GM12878 (cell line): ENCODE measurements at regions not wholly inside any gene's neighbourhood (a gene's known extent, or its start where the extent isn't known, plus 50 kb on each side); places are given as distances from the start of the nearest gene placed in this dataset.

ENCODE experiments used
- ATAC-seq: fragments of 200-7000 bp; cut with Tn5 transposase; 3 replicates; pipeline ENCODE4 v1.9.1; 2020; ENCODE audit warnings: mild to moderate bottlenecking, moderate library complexity
- BruUV-seq: library from RNA; stranded (reverse); fragments of 400-500 nt; replicated peaks from 2 replicates; lab custom pipeline; 2021; lab: Mats Ljungman, UMichigan
- CTCF ChIA-PET: fragments of 300-600 bp; sonication (Branson Sonifier 250); formaldehyde crosslinking; extraction: SDS; loops from one replicate; lab custom pipeline; 2021; ENCODE audit warnings: inconsistent platforms; lab: Yijun Ruan, JAX
- POLR2A ChIA-PET: fragments of 350-600 bp; formaldehyde crosslinking; extraction: SDS; loops from one replicate; lab custom pipeline; 2021; ENCODE audit warnings: inconsistent platforms; lab: Charles Lee
- RAD21 ChIA-PET: fragments of 300-600 bp; sonication (Branson Sonifier 250); formaldehyde crosslinking; loops from one replicate; lab custom pipeline; 2023; ENCODE audit warnings: antibody characterized with exemption; ENCODE audit not compliant: unreplicated experiment; lab: Charles Lee
- SMC1A ChIA-PET: fragments of 300-600 bp; sonication (Branson Sonifier 250); formaldehyde crosslinking; loops from one replicate; lab custom pipeline; 2023; ENCODE audit not compliant: unreplicated experiment, uncharacterized antibody; lab: Charles Lee
- DNase-seq: peaks from one replicate; pipeline ENCODE4 v3.0.0-alpha.2; 2011; ENCODE audit warnings: low read depth, low spot score
- FAIRE-seq: peaks from 3 replicates; lab custom pipeline; 2011; peaks lifted over from hg19 to GRCh38; lab: Jason Lieb, UNC
- H2AFZ ChIP-seq: 2 replicates; pipeline ENCODE4 v1.6.0; 2011; ENCODE audit warnings: low read depth, low read length, control low read depth; ENCODE audit not compliant: control insufficient read depth
- H3K27ac ChIP-seq: 2 replicates; pipeline ENCODE4 v1.5.1; 2011; ENCODE audit warnings: control low read depth; ENCODE audit not compliant: control insufficient read depth, insufficient read depth
- H3K27me3 ChIP-seq, 2 experiments: replicated peaks in 1 of 2; 2 replicates each; pipeline versions ENCODE4 v1.6.0 to v1.6.1; 2011; ENCODE audit warnings: low read length in 1 of 2; ENCODE audit not compliant: control insufficient read depth in 2 of 2, insufficient read depth in 2 of 2
- H3K36me3 ChIP-seq, 2 experiments: 2 replicates each; pipeline ENCODE4 v1.5.1; 2011; ENCODE audit warnings: low read length in 1 of 2; ENCODE audit not compliant: control insufficient read depth in 2 of 2, insufficient read depth in 2 of 2
- H3K4me1 ChIP-seq: 2 replicates; pipeline ENCODE4 v1.6.1; 2011; ENCODE audit warnings: mild to moderate bottlenecking, low read length, moderate library complexity, mixed read lengths; ENCODE audit not compliant: control insufficient read depth, insufficient read depth
- H3K4me2 ChIP-seq: 2 replicates; pipeline ENCODE4 v1.6.0; 2011; ENCODE audit warnings: control low read depth; ENCODE audit not compliant: control insufficient read depth, insufficient read depth
- H3K4me3 ChIP-seq: fragments of 200-600 bp; sonication (generic); 2 replicates; pipeline ENCODE4 v1.5.1; 2016
- H3K79me2 ChIP-seq: 2 replicates; pipeline ENCODE4 v1.6.0; 2011; ENCODE audit warnings: low read length; ENCODE audit not compliant: control insufficient read depth, insufficient read depth
- H3K9ac ChIP-seq: 2 replicates; pipeline ENCODE4 v1.8.0; 2011; ENCODE audit warnings: low read length, control low read depth, mixed read lengths; ENCODE audit not compliant: control insufficient read depth, insufficient read depth
- H3K9me3 ChIP-seq: replicated peaks from 3 replicates; pipeline ENCODE4 v1.5.1; 2011; ENCODE audit warnings: mild to moderate bottlenecking, low read length; ENCODE audit not compliant: control insufficient read depth, insufficient read depth
- H4K20me1 ChIP-seq: 2 replicates; pipeline ENCODE4 v1.6.0; 2011; ENCODE audit not compliant: control insufficient read depth, insufficient read depth
- BCL11A ChIP-seq: IDR thresholded peaks from 2 replicates; pipeline ENCODE4 v1.6.1; 2011; ENCODE audit warnings: low read depth, low read length
- DPF2 ChIP-seq: fragments of 450-650 bp; IDR thresholded peaks from 2 replicates; pipeline ENCODE4 v1.6.1; 2017; ENCODE audit warnings: mild to moderate bottlenecking
- GATAD2B ChIP-seq: fragments of 450-650 bp; conservative IDR thresholded peaks from 2 replicates; pipeline ENCODE4 v1.6.1; 2017; ENCODE audit warnings: low read depth, mild to moderate bottlenecking, moderate library complexity
- IKZF1 ChIP-seq: fragments of 450-650 bp; conservative IDR thresholded peaks from 2 replicates; pipeline ENCODE4 v1.6.1; 2017; ENCODE audit warnings: antibody characterized with exemption, mild to moderate bottlenecking
- JUNB ChIP-seq: IDR thresholded peaks from 2 replicates; pipeline ENCODE4 v1.6.1; 2016; ENCODE audit warnings: antibody characterized with exemption, mild to moderate bottlenecking
- PAX5 ChIP-seq: IDR thresholded peaks from 2 replicates; pipeline ENCODE4 v1.6.1; 2011; ENCODE audit warnings: low read depth, low read length, borderline replicate concordance
- RB1 ChIP-seq: fragments of 450-650 bp; formaldehyde crosslinking; IDR thresholded peaks from 2 replicates; pipeline ENCODE4 v1.6.1; 2017; ENCODE audit warnings: mild to moderate bottlenecking, borderline replicate concordance
- STAT1 ChIP-seq: fragments of 450-650 bp; conservative IDR thresholded peaks from 2 replicates; pipeline ENCODE4 v1.6.1; 2014; ENCODE audit warnings: antibody characterized with exemption, mild to moderate bottlenecking
- ZZZ3 ChIP-seq: IDR thresholded peaks from 2 replicates; pipeline ENCODE4 v1.6.1; 2011; ENCODE audit warnings: low read depth; ENCODE audit not compliant: control insufficient read depth, insufficient read length
- WGBS: methylation state at CpG from one replicate; pipeline ENCODE4 v1.1.6; 2016; ENCODE audit warnings: low lambda C conversion rate; ENCODE audit not compliant: insufficient replicate concordance, insufficient coverage; ENCODE audit errors: missing lambda C conversion rate; 5-methylcytosine and 5-hydroxymethylcytosine counted together
- in situ Hi-C: fragments of 300-500 bp; cut with MboI; formaldehyde crosslinking; loops from 9 replicates; pipeline ENCODE4 v1.14.3; 2018; ENCODE audit warnings: mixed read lengths
- intact Hi-C: fragments of 100-400 bp; cut with micrococcal nuclease; formaldehyde crosslinking; loops from one replicate; pipeline ENCODE4 v1.14.2; 2022; ENCODE audit not compliant: unreplicated experiment
- TF ChIP-seq, protein P1 (sequence below): fragments of 450-650 bp; conservative IDR thresholded peaks from 2 replicates; pipeline ENCODE4 v1.6.1; 2017; ENCODE audit warnings: mild to moderate bottlenecking, moderate library complexity
- TF ChIP-seq, protein P2 (sequence below): fragments of 450-650 bp; IDR thresholded peaks from 2 replicates; pipeline ENCODE4 v1.6.1; 2017; ENCODE audit warnings: mild to moderate bottlenecking, moderate library complexity
- TF ChIP-seq, protein P3 (sequence below): IDR thresholded peaks from 2 replicates; pipeline ENCODE4 v1.6.1; 2012; ENCODE audit warnings: improper control_type of control experiment, low read depth, low read length; ENCODE audit not compliant: insufficient replicate concordance

DNA sequence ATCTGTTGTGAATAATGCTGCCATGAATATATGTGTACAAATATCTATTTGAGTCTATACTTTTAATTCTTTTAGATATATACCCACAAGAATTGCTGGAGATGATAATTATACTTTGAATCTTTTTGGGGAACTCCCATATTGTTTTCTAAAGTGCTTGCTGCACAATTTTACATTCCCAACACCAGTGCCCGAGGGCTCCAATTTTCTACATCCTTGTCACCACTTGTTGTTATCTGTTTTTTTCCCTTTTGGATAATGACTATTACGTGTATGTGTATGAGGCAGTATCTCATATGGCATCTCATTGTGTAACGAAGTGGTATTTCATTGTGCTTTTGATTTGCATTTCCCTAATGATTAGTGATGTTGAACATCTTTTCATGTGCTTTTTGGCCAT is 127.1 kb downstream of the SUDS3 start (continued):
- TF ChIP-seq RB1 = no peak
- TF ChIP-seq, protein P1, sequence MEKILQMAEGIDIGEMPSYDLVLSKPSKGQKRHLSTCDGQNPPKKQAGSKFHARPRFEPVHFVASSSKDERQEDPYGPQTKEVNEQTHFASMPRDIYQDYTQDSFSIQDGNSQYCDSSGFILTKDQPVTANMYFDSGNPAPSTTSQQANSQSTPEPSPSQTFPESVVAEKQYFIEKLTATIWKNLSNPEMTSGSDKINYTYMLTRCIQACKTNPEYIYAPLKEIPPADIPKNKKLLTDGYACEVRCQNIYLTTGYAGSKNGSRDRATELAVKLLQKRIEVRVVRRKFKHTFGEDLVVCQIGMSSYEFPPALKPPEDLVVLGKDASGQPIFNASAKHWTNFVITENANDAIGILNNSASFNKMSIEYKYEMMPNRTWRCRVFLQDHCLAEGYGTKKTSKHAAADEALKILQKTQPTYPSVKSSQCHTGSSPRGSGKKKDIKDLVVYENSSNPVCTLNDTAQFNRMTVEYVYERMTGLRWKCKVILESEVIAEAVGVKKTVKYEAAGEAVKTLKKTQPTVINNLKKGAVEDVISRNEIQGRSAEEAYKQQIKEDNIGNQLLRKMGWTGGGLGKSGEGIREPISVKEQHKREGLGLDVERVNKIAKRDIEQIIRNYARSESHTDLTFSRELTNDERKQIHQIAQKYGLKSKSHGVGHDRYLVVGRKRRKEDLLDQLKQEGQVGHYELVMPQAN = no peak

DNA sequence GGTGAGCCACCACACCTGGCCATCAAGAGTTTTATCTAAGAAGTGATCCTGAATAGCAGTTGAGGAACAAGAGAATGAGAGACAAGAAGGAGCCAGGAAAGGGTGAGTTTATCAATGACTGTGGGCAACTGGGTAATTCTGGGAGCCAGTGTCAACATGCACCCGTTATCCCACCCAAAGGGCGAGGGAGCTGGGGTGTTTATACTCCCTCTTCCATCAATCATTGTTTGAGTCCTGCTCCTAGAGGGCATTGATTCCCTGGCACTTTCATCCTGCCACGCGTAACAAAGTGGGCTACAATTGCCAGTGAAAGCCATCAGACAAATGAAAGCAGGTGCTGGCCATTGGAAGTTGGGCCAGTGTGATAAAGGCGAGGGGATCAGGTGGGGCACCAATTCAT is 136.3 kb downstream of the SUDS3 start:
- in situ Hi-C loops = no loop called here
- H2AFZ ChIP-seq = no peak overlapping the region
- H3K27me3 ChIP-seq = no peaks in the 10 kb centered on the region
- RAD21 ChIA-PET = no interaction called here
- SMC1A ChIA-PET = no interaction called here
- WGBS = 13% methylated on average over 5 of the region's 5 CpGs
- no peaks in the 10 kb centered on the region; the same call in 2 of the 3 replicates for H3K9me3 ChIP-seq
- no peak overlapping the region for H3K9ac ChIP-seq
- DNase-seq (no peak), ATAC-seq (no peak), FAIRE-seq (no peak)
- H4K20me1 ChIP-seq = no peaks in the 10 kb centered on the region
- no peak overlapping the region for H3K4me2 ChIP-seq
- no peak overlapping the region for H3K4me3 ChIP-seq
- no peaks in the 10 kb centered on the region for H3K4me1 ChIP-seq
- H3K79me2 ChIP-seq = no peaks in the 10 kb centered on the region
- intact Hi-C loops = no loop called here
- no peak overlapping the region for H3K27ac ChIP-seq
- CTCF ChIA-PET = no interaction called here
- H3K36me3 ChIP-seq = no peaks in the 10 kb centered on the region
- BruUV-seq = no TSS peak
- POLR2A ChIA-PET = no interaction called here
- TF ChIP-seq PAX5 (no peak), IKZF1 (no peak), JUNB (no peak), ZZZ3 (no peak), BCL11A (no peak), STAT1 (no peak), GATAD2B (no peak), DPF2 (no peak)
- TF ChIP-seq, protein P2, sequence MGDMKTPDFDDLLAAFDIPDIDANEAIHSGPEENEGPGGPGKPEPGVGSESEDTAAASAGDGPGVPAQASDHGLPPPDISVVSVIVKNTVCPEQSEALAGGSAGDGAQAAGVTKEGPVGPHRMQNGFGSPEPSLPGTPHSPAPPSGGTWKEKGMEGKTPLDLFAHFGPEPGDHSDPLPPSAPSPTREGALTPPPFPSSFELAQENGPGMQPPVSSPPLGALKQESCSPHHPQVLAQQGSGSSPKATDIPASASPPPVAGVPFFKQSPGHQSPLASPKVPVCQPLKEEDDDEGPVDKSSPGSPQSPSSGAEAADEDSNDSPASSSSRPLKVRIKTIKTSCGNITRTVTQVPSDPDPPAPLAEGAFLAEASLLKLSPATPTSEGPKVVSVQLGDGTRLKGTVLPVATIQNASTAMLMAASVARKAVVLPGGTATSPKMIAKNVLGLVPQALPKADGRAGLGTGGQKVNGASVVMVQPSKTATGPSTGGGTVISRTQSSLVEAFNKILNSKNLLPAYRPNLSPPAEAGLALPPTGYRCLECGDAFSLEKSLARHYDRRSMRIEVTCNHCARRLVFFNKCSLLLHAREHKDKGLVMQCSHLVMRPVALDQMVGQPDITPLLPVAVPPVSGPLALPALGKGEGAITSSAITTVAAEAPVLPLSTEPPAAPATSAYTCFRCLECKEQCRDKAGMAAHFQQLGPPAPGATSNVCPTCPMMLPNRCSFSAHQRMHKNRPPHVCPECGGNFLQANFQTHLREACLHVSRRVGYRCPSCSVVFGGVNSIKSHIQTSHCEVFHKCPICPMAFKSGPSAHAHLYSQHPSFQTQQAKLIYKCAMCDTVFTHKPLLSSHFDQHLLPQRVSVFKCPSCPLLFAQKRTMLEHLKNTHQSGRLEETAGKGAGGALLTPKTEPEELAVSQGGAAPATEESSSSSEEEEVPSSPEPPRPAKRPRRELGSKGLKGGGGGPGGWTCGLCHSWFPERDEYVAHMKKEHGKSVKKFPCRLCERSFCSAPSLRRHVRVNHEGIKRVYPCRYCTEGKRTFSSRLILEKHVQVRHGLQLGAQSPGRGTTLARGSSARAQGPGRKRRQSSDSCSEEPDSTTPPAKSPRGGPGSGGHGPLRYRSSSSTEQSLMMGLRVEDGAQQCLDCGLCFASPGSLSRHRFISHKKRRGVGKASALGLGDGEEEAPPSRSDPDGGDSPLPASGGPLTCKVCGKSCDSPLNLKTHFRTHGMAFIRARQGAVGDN = no peak
- TF ChIP-seq, protein P3, sequence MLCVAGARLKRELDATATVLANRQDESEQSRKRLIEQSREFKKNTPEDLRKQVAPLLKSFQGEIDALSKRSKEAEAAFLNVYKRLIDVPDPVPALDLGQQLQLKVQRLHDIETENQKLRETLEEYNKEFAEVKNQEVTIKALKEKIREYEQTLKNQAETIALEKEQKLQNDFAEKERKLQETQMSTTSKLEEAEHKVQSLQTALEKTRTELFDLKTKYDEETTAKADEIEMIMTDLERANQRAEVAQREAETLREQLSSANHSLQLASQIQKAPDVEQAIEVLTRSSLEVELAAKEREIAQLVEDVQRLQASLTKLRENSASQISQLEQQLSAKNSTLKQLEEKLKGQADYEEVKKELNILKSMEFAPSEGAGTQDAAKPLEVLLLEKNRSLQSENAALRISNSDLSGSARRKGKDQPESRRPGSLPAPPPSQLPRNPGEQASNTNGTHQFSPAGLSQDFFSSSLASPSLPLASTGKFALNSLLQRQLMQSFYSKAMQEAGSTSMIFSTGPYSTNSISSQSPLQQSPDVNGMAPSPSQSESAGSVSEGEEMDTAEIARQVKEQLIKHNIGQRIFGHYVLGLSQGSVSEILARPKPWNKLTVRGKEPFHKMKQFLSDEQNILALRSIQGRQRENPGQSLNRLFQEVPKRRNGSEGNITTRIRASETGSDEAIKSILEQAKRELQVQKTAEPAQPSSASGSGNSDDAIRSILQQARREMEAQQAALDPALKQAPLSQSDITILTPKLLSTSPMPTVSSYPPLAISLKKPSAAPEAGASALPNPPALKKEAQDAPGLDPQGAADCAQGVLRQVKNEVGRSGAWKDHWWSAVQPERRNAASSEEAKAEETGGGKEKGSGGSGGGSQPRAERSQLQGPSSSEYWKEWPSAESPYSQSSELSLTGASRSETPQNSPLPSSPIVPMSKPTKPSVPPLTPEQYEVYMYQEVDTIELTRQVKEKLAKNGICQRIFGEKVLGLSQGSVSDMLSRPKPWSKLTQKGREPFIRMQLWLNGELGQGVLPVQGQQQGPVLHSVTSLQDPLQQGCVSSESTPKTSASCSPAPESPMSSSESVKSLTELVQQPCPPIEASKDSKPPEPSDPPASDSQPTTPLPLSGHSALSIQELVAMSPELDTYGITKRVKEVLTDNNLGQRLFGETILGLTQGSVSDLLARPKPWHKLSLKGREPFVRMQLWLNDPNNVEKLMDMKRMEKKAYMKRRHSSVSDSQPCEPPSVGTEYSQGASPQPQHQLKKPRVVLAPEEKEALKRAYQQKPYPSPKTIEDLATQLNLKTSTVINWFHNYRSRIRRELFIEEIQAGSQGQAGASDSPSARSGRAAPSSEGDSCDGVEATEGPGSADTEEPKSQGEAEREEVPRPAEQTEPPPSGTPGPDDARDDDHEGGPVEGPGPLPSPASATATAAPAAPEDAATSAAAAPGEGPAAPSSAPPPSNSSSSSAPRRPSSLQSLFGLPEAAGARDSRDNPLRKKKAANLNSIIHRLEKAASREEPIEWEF = no peak
